A673 (cell line): ENCODE measurements at regions not wholly inside any gene's neighbourhood (a gene's known extent, or its start where the extent isn't known, plus 50 kb on each side); places are given as distances from the start of the nearest gene placed in this dataset.

Experiments
- CTCF ChIP-seq: fragments of 300-800, 200-600 bp; sonication (generic); conservative IDR thresholded peaks from 2 replicates; pipeline ENCODE4 v1.5.1; 2017; ENCODE audit warnings: low read depth, mild to moderate bottlenecking, antibody characterized with exemption, low read length, moderate library complexity, mixed read lengths
- EZH2 ChIP-seq: fragments of 200-600 bp; sonication (generic); IDR thresholded peaks from 2 replicates; pipeline ENCODE4 v1.6.1; 2017; ENCODE audit warnings: borderline replicate concordance, low read depth, mild to moderate bottlenecking, mixed read lengths, antibody characterized with exemption, low read length; ENCODE audit not compliant: poor library complexity, severe bottlenecking

- TF ChIP-seq CTCF (no peak), EZH2 (no peak)
These were observed 148.8 kb upstream of the ATP10A start for GRCh38 chr15:26011916-26012315.
